Calu3 (cell line): ENCODE measurements at regions not wholly inside any gene's neighbourhood (a gene's known extent, or its start where the extent isn't known, plus 50 kb on each side); places are given as distances from the start of the nearest gene placed in this dataset.

Source experiments
- BruUV-seq: library from RNA; stranded (reverse); fragments of 400-500 nt; replicated peaks from 2 replicates; lab custom pipeline; 2021; lab: Mats Ljungman, UMichigan
- CTCF ChIA-PET: fragments of 300-600 bp; sonication (Branson Sonifier 250); formaldehyde crosslinking; loops from one replicate; lab custom pipeline; 2022; ENCODE audit warnings: antibody characterized with exemption; lab: Charles Lee
- DNase-seq: peaks from one replicate; pipeline ENCODE4 v3.0.0; 2022
- H3K27ac Mint-ChIP-seq: one replicate; pipeline ENCODE4 v1.8.0; 2022; ENCODE audit warnings: mixed read lengths; ENCODE audit not compliant: unreplicated experiment
- H3K27me3 Mint-ChIP-seq: one replicate; pipeline ENCODE4 v1.8.0; 2022; ENCODE audit warnings: mixed read lengths; ENCODE audit not compliant: unreplicated experiment
- H3K36me3 Mint-ChIP-seq: one replicate; pipeline ENCODE4 v1.8.0; 2022; ENCODE audit warnings: mild to moderate bottlenecking, moderate library complexity, mixed read lengths; ENCODE audit not compliant: insufficient read depth, unreplicated experiment
- H3K4me1 Mint-ChIP-seq: one replicate; pipeline ENCODE4 v1.8.0; 2022; ENCODE audit warnings: mild to moderate bottlenecking, low read depth, mixed read lengths; ENCODE audit not compliant: unreplicated experiment
- H3K4me3 Mint-ChIP-seq: one replicate; pipeline ENCODE4 v1.8.0; 2022; ENCODE audit warnings: mild to moderate bottlenecking, low read depth, moderate library complexity, mixed read lengths; ENCODE audit not compliant: unreplicated experiment
- H3K9me3 Mint-ChIP-seq: one replicate; pipeline ENCODE4 v1.8.0; 2022; ENCODE audit warnings: low read depth, mixed read lengths; ENCODE audit not compliant: unreplicated experiment
- CTCF ChIP-seq: fragments of 200-600 bp; IDR thresholded peaks from one replicate; pipeline ENCODE4 v1.8.0; 2022; ENCODE audit warnings: antibody characterized with exemption; ENCODE audit not compliant: unreplicated experiment
- intact Hi-C: fragments of 100-400 bp; cut with micrococcal nuclease; formaldehyde crosslinking; loops from one replicate; pipeline ENCODE4 v1.10.0; 2022; ENCODE audit not compliant: unreplicated experiment

DNA sequence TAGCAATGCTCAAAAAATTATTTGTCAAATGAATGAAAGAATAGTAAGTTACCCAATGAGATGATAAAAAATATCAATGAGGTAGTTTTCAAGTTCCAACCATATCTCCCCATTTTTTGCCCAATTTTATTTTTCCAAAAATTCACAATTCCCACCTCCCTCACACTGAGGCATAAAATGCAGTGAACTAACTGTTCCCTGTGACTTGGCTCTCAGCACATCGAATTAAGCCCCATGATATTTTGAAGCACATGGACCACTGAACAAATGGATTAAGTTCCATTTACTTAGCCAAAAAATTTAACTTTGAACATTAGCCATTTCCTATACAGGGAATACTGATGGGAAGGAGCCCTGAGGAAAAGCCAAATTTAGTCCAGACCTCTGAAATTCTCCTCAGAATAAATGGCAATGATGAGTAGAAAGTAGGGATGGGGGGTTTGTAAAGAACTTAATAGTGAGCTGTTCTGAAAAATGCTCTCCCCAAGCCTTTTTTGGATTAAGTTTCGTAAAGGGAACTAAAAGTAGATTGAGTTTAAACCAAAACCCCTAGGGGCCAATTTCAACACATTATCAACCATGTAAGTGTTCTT lies 166.3 kb upstream of the GRM3 start:
- no peak overlapping the region for H3K27ac Mint-ChIP-seq
- no peaks in the 10 kb centered on the region for H3K27me3 Mint-ChIP-seq
- no peaks in the 10 kb centered on the region for H3K9me3 Mint-ChIP-seq
- no peak for TF ChIP-seq CTCF
- H3K36me3 Mint-ChIP-seq, result no peaks in the 10 kb centered on the region
- no peak for DNase-seq
- H3K4me1 Mint-ChIP-seq, result no peaks in the 10 kb centered on the region
- BruUV-seq, result no TSS peak
- CTCF ChIA-PET, result no interaction called here
- H3K4me3 Mint-ChIP-seq, result no peak overlapping the region
- intact Hi-C loops, result no loop called here

GRCh38 chr7:86470763-86471162 lies 172.9 kb upstream of the GRM3 start:
- H3K27ac Mint-ChIP-seq, result no peak overlapping the region
- H3K9me3 Mint-ChIP-seq, result no peaks in the 10 kb centered on the region
- no peaks in the 10 kb centered on the region for H3K27me3 Mint-ChIP-seq
- no peak for DNase-seq
- no peak overlapping the region for H3K4me3 Mint-ChIP-seq
- CTCF ChIA-PET, result no interaction called here
- intact Hi-C loops, result loop anchor here (5.0 kb wide), 1 partner anchor 437 kb away; no protein-coding TSS in a partner anchor
- BruUV-seq, result no TSS peak
- no peak for TF ChIP-seq CTCF
- no peaks in the 10 kb centered on the region for H3K36me3 Mint-ChIP-seq
- H3K4me1 Mint-ChIP-seq, result no peaks in the 10 kb centered on the region

DNA sequence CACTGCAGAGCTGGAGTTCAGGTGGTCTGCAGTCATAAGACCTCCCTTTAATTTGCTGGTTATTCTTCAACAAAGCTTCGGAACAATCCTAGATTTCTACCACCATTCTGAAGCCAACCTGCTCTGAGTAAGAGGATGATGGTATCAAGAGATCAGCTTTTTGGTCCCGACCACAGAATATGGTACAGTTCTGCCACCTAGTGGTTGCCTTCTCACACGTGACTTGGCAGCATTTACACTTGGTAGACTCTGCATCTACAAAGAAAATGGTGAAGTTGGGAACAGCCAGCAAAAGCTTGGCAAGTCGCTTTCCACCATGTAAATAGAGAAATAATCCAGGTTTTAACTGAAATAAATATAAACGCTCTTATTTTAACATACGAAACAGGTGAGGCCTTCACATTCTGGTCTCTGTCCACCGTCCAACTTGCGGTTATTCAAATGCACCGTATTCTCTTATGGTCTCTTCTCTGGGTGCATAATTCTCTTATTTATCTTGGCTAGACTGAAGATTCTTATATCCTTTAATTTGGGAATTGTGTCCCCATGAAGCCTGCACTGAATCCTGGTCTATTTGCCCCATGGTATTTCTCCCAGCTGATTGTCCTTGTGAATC lies 173.9 kb upstream of the GRM3 start:
- Mint-ChIP-seq H3K9me3 (no peaks in the 10 kb centered on the region), H3K4me1 (no peaks in the 10 kb centered on the region), H3K27me3 (no peaks in the 10 kb centered on the region), H3K27ac (no peak overlapping the region), H3K4me3 (no peak overlapping the region), H3K36me3 (no peaks in the 10 kb centered on the region)
- TF ChIP-seq CTCF, result peak; percentile 60
- no TSS peak for BruUV-seq
- peak; percentile 58 for DNase-seq
- intact Hi-C loops, result loop anchor here (1.0 to 5.0 kb wide), 2 partner anchors 438 to 579 kb away; no protein-coding TSS in a partner anchor
- CTCF ChIA-PET, result interaction anchor here (0.6 to 1.1 kb wide), 2 partner anchors 436 to 580 kb away, joined by 4 to 8 read pairs; no protein-coding TSS in a partner anchor

- CTCF ChIA-PET, result no interaction called here
- intact Hi-C loops, result no loop called here
- H3K9me3 Mint-ChIP-seq, result no peaks in the 10 kb centered on the region
- no peak overlapping the region for H3K4me3 Mint-ChIP-seq
- H3K36me3 Mint-ChIP-seq, result no peaks in the 10 kb centered on the region
- no peaks in the 10 kb centered on the region for H3K27me3 Mint-ChIP-seq
- no TSS peak for BruUV-seq
- no peaks in the 10 kb centered on the region for H3K4me1 Mint-ChIP-seq
- no peak for TF ChIP-seq CTCF
- DNase-seq, result no peak
- no peak overlapping the region for H3K27ac Mint-ChIP-seq
Observed at GRCh38 chr7:86454753-86455152, 189.0 kb upstream of the GRM3 start.
